Ascending aorta (tissue), 2 donors: ENCODE measurements at regions not wholly inside any gene's neighbourhood (a gene's known extent, or its start where the extent isn't known, plus 50 kb on each side); places are given as distances from the start of the nearest gene placed in this dataset.
"Not testable (repeated sequence)": the region's sequence is repeated elsewhere in the genome, so short reads cannot be mapped to it uniquely, and the experiment has no call there.

Experiments
- DNase-seq, 2 donors: peaks; one replicate each; pipeline ENCODE4 v3.0.0-alpha.2; 2019; ENCODE audit warnings: low spot score in 2 of 2
- H3K27ac ChIP-seq, 2 donors: fragments of 200-600 bp; sonication (generic); one replicate each; pipeline ENCODE4 v1.5.1; 2016 to 2017; ENCODE audit warnings: mild to moderate bottlenecking in 1 of 2
- H3K27me3 ChIP-seq: fragments of 200-600 bp; sonication (generic); one replicate; pipeline ENCODE4 v1.5.1; 2017
- H3K36me3 ChIP-seq, 2 donors: fragments of 200-600 bp; sonication (generic); one replicate each; pipeline ENCODE4 v1.5.1; 2016
- H3K4me1 ChIP-seq, 2 donors: fragments of 200-600 bp; sonication (generic); one replicate each; pipeline ENCODE4 v1.5.1; 2016 to 2017; ENCODE audit warnings: mild to moderate bottlenecking in 1 of 2
- H3K4me3 ChIP-seq, 2 donors: fragments of 200-600 bp; sonication (generic); one replicate each; pipeline ENCODE4 v1.5.1; 2016 to 2017; ENCODE audit warnings: mild to moderate bottlenecking in 1 of 2
- H3K9me3 ChIP-seq, 2 donors: fragments of 200-600 bp; sonication (generic); one replicate each; pipeline ENCODE4 v1.5.1; 2016
- CTCF ChIP-seq, 3 experiments: fragments of 200-600 bp in 2 of 3; fragments of 450-650 bp in 1 of 3; sonication (generic) in 2 of 3; IDR thresholded peaks; one replicate each; pipeline ENCODE4 v1.5.1; 2016 to 2019; ENCODE audit warnings: antibody characterized with exemption in 3 of 3, mild to moderate bottlenecking in 1 of 3, moderate library complexity in 1 of 3
- intact Hi-C: fragments of 100-400 bp; cut with DNase I; formaldehyde crosslinking; loops from one replicate; pipeline ENCODE4 v1.15.1; 2023

GRCh38 chr1:166489356-166489669 is 322.5 kb upstream of the FAM78B start:
- DNase-seq: no peak
- peak overlapping the region in 1 of 2 donors; percentile 47 for H3K4me3 ChIP-seq
- no peaks in the 10 kb centered on the region for H3K9me3 ChIP-seq
- H3K4me1 ChIP-seq: no peaks in the 10 kb centered on the region
- no peaks in the 10 kb centered on the region for H3K27me3 ChIP-seq
- H3K27ac ChIP-seq: no peak overlapping the region
- H3K36me3 ChIP-seq: no peaks in the 10 kb centered on the region
- intact Hi-C loops: no loop called here
- TF ChIP-seq CTCF (IDR thresholded peaks at IDR 0.05): no peak

- Histone ChIP-seq H3K36me3 (no peaks in the 10 kb centered on the region), H3K27ac (peak overlapping the region in 1 of 2 donors; percentile 7), H3K27me3 (no peaks in the 10 kb centered on the region), H3K4me3 (peak overlapping the region; percentile 10 to 47), H3K4me1 (no peaks in the 10 kb centered on the region), H3K9me3 (no peaks in the 10 kb centered on the region)
- intact Hi-C loops: no loop called here
- TF ChIP-seq CTCF (IDR thresholded peaks at IDR 0.05): no peak
- DNase-seq: peak in 1 of 2 donors; percentile 61
Observed at GRCh38 chr1:166489670-166490436, 323.1 kb upstream of the FAM78B start.

GRCh38 chr1:166490437-166490991 is 323.7 kb upstream of the FAM78B start:
- peak overlapping the region in 1 of 2 donors; percentile 47 for H3K4me3 ChIP-seq
- no peak for DNase-seq

GRCh38 chr1:166493765-166494164 is 327.0 kb upstream of the FAM78B start:
- H3K4me3 ChIP-seq, intact Hi-C loops, H3K4me1 ChIP-seq, H3K36me3 ChIP-seq, H3K27ac ChIP-seq, H3K27me3 ChIP-seq, H3K9me3 ChIP-seq, DNase-seq: not testable (repeated sequence)

More at GRCh38 chr1:166490437-166490991, 323.7 kb upstream of the FAM78B start:
- H3K4me1 ChIP-seq: no peaks in the 10 kb centered on the region
- H3K27ac ChIP-seq: no peak overlapping the region
- H3K27me3 ChIP-seq: no peaks in the 10 kb centered on the region
- H3K9me3 ChIP-seq: no peaks in the 10 kb centered on the region
- TF ChIP-seq CTCF (IDR thresholded peaks at IDR 0.05): no peak
- no peaks in the 10 kb centered on the region for H3K36me3 ChIP-seq
- intact Hi-C loops: no loop called here

- H3K9me3 ChIP-seq: no peaks in the 10 kb centered on the region
- no peak for TF ChIP-seq CTCF (IDR thresholded peaks at IDR 0.05)
- no peak overlapping the region for H3K27ac ChIP-seq
- DNase-seq: no peak
- H3K36me3 ChIP-seq: no peaks in the 10 kb centered on the region
- H3K4me3 ChIP-seq: no peak overlapping the region
- no peaks in the 10 kb centered on the region for H3K27me3 ChIP-seq
- intact Hi-C loops: no loop called here
- no peaks in the 10 kb centered on the region for H3K4me1 ChIP-seq
Observed at GRCh38 chr1:166507347-166507746, 331.9 kb upstream of the POGK start.

- Histone ChIP-seq H3K36me3 (no peaks in the 10 kb centered on the region), H3K27me3 (no peaks in the 10 kb centered on the region), H3K4me1 (no peaks in the 10 kb centered on the region), H3K4me3 (no peak overlapping the region), H3K9me3 (no peaks in the 10 kb centered on the region), H3K27ac (no peak overlapping the region)
- TF ChIP-seq CTCF (IDR thresholded peaks at IDR 0.05): no peak
- DNase-seq: no peak
- intact Hi-C loops: no loop called here
Observed at GRCh38 chr1:166511761-166512160, 327.5 kb upstream of the POGK start.
